Stimulated activated CD4-positive, alpha-beta T cell treated with anti-CD3 and anti-CD28 coated beads, TNF-alpha, amount 100 ng/mL, for 24 hours (primary cell): ENCODE measurements at regions not wholly inside any gene's neighbourhood (a gene's known extent, or its start where the extent isn't known, plus 50 kb on each side); places are given as distances from the start of the nearest gene placed in this dataset.
"Not testable (repeated sequence)": the region's sequence is repeated elsewhere in the genome, so short reads cannot be mapped to it uniquely, and the experiment has no call there.

Experiments used
- DNase-seq, 3 experiments: peaks; one replicate each; pipeline ENCODE4 v3.0.0-alpha.2; 2020; ENCODE audit warnings: low read depth in 3 of 3

GRCh38 chr16:29274055-29275035 lies 132.2 kb downstream of the NPIPB11 start:
- DNase-seq: not testable (repeated sequence)

GRCh38 chr16:29273298-29274054 lies 133.0 kb downstream of the NPIPB11 start:
- not testable (repeated sequence) for DNase-seq

- not testable (repeated sequence) for DNase-seq
These were observed 134.5 kb downstream of the NPIPB11 start for GRCh38 chr16:29271721-29272675.

- DNase-seq: not testable (repeated sequence)
These were observed 135.6 kb downstream of the NPIPB11 start for GRCh38 chr16:29270923-29271322.

- not testable (repeated sequence) for DNase-seq
These were observed 136.5 kb downstream of the NPIPB11 start for GRCh38 chr16:29270033-29270432.

- DNase-seq: not testable (repeated sequence)
These were observed 137.2 kb downstream of the NPIPB11 start for GRCh38 chr16:29269192-29269811.

GRCh38 chr16:29268785-29269191 lies 137.7 kb downstream of the NPIPB11 start:
- DNase-seq: not testable (repeated sequence)

GRCh38 chr16:29268348-29268747 lies 138.2 kb downstream of the NPIPB11 start:
- DNase-seq: not testable (repeated sequence)

GRCh38 chr16:29267891-29268290 lies 138.6 kb downstream of the NPIPB11 start:
- not testable (repeated sequence) for DNase-seq

GRCh38 chr16:29267055-29267619 lies 139.4 kb downstream of the NPIPB11 start:
- DNase-seq: not testable (repeated sequence)

- DNase-seq: not testable (repeated sequence)
These were observed 139.9 kb downstream of the NPIPB11 start for GRCh38 chr16:29266612-29267011.

GRCh38 chr16:29265255-29265853 lies 141.2 kb downstream of the NPIPB11 start:
- peak in 1 of 3 experiments; percentile 30 for DNase-seq

- DNase-seq: not testable (repeated sequence)
These were observed 142.3 kb downstream of the NPIPB11 start for GRCh38 chr16:29264080-29264837.

GRCh38 chr16:29262725-29263124 lies 143.8 kb downstream of the NPIPB11 start:
- not testable (repeated sequence) for DNase-seq

GRCh38 chr16:29261427-29262248 lies 144.9 kb downstream of the NPIPB11 start:
- DNase-seq: not testable (repeated sequence)

GRCh38 chr16:29260683-29261426 lies 145.7 kb downstream of the NPIPB11 start:
- DNase-seq: not testable (repeated sequence)

- not testable (repeated sequence) for DNase-seq
These were observed 146.7 kb downstream of the NPIPB11 start for GRCh38 chr16:29259635-29260457.
